ENCODE measurements at regions not wholly inside any gene's neighbourhood (a gene's known extent, or its start where the extent isn't known, plus 50 kb on each side); places are given as distances from the start of the nearest gene placed in this dataset.

- no peak overlapping the region for H2BK5ac ChIP-seq (ENCODE audit: low read length)
- H2BK120ac ChIP-seq (ENCODE audit: low read depth, low read length): no peak overlapping the region
- no peaks in the 10 kb centered on the region for H3K79me2 ChIP-seq (ENCODE audit: control insufficient read depth, insufficient read depth, low read length)
- no peak overlapping the region for H3K9ac ChIP-seq (ENCODE audit: low read length)
- no CpG with 5 or more reads among the region's 2 CpGs for WGBS (ENCODE audit: extremely low coverage, insufficient coverage, low lambda C conversion rate)
- no peak overlapping the region for H3K4ac ChIP-seq (ENCODE audit: low read depth, low read length)
- no peak overlapping the region for H3K18ac ChIP-seq (ENCODE audit: low read length)
- H3K79me1 ChIP-seq (ENCODE audit: low read length): no peaks in the 10 kb centered on the region
- no peaks in the 10 kb centered on the region for H3K36me3 ChIP-seq (ENCODE audit: control insufficient read depth, insufficient read depth, low read length)
- H3K4me3 ChIP-seq (ENCODE audit: low read length): no peak overlapping the region
- peaks cover 1% of the 10 kb centered on the region for H3K27me3 ChIP-seq (ENCODE audit: insufficient read depth, low read length, poor library complexity)
- no peak overlapping the region for H4K8ac ChIP-seq (ENCODE audit: low read depth, low read length)
- H3K56ac ChIP-seq (ENCODE audit: low read length): no peak overlapping the region
- H3K27ac ChIP-seq (ENCODE audit: low read depth, low read length): no peak overlapping the region
- no peaks in the 10 kb centered on the region for H3K4me1 ChIP-seq (ENCODE audit: control insufficient read depth, low read depth, low read length)
- no peak for DNase-seq
- H4K5ac ChIP-seq (ENCODE audit: low read length): no peak overlapping the region
- H3K4me2 ChIP-seq (ENCODE audit: low read length): no peak overlapping the region
- H3K23ac ChIP-seq (ENCODE audit: low read length): no peak overlapping the region
- H2BK15ac ChIP-seq (replicated peaks; ENCODE audit: low read depth): no peak overlapping the region
- H2AK5ac ChIP-seq (ENCODE audit: low read length): no peak overlapping the region
Observed at GRCh38 chr6:62889240-62889639, 322.0 kb upstream of the FKBP1C start.

GRCh38 chr6:62891065-62891647 is 320.1 kb upstream of the FKBP1C start:
- DNase-seq: peak; percentile 11
- H4K5ac ChIP-seq (ENCODE audit: low read length): no peak overlapping the region
- H3K79me1 ChIP-seq (ENCODE audit: low read length): no peaks in the 10 kb centered on the region
- peaks cover 1% of the 10 kb centered on the region for H3K27me3 ChIP-seq (ENCODE audit: insufficient read depth, low read length, poor library complexity)
- H2BK120ac ChIP-seq (ENCODE audit: low read depth, low read length): no peak overlapping the region
- H2BK5ac ChIP-seq (ENCODE audit: low read length): no peak overlapping the region
- no peak overlapping the region for H2AK5ac ChIP-seq (ENCODE audit: low read length)
- H3K4me2 ChIP-seq (ENCODE audit: low read length): no peak overlapping the region
- no CpG with 5 or more reads among the region's 2 CpGs for WGBS (ENCODE audit: extremely low coverage, insufficient coverage, low lambda C conversion rate)
- no peak overlapping the region for H3K4me3 ChIP-seq (ENCODE audit: low read length)
- H3K79me2 ChIP-seq (ENCODE audit: control insufficient read depth, insufficient read depth, low read length): no peaks in the 10 kb centered on the region
- H2BK15ac ChIP-seq (replicated peaks; ENCODE audit: low read depth): no peak overlapping the region
- no peaks in the 10 kb centered on the region for H3K36me3 ChIP-seq (ENCODE audit: control insufficient read depth, insufficient read depth, low read length)
- H3K4me1 ChIP-seq (ENCODE audit: control insufficient read depth, low read depth, low read length): no peaks in the 10 kb centered on the region
- H3K9ac ChIP-seq (ENCODE audit: low read length): no peak overlapping the region
- no peak overlapping the region for H3K27ac ChIP-seq (ENCODE audit: low read depth, low read length)
- no peak overlapping the region for H3K56ac ChIP-seq (ENCODE audit: low read length)
- no peak overlapping the region for H4K8ac ChIP-seq (ENCODE audit: low read depth, low read length)
- no peak overlapping the region for H3K18ac ChIP-seq (ENCODE audit: low read length)
- H3K4ac ChIP-seq (ENCODE audit: low read depth, low read length): no peak overlapping the region
- H3K23ac ChIP-seq (ENCODE audit: low read length): no peak overlapping the region

GRCh38 chr6:62894114-62894513 is 317.2 kb upstream of the FKBP1C start:
- H2BK15ac ChIP-seq (replicated peaks; ENCODE audit: low read depth): no peak overlapping the region
- no peak overlapping the region for H3K4me3 ChIP-seq (ENCODE audit: low read length)
- WGBS (ENCODE audit: extremely low coverage, insufficient coverage, low lambda C conversion rate): no CpG with 5 or more reads among the region's 1 CpG
- H4K8ac ChIP-seq (ENCODE audit: low read depth, low read length): no peak overlapping the region
- H3K23ac ChIP-seq (ENCODE audit: low read length): no peak overlapping the region
- H3K79me2 ChIP-seq (ENCODE audit: control insufficient read depth, insufficient read depth, low read length): no peaks in the 10 kb centered on the region
- H3K9ac ChIP-seq (ENCODE audit: low read length): no peak overlapping the region
- H3K4ac ChIP-seq (ENCODE audit: low read depth, low read length): no peak overlapping the region
- H3K18ac ChIP-seq (ENCODE audit: low read length): no peak overlapping the region
- no peak overlapping the region for H3K56ac ChIP-seq (ENCODE audit: low read length)
- no peaks in the 10 kb centered on the region for H3K4me1 ChIP-seq (ENCODE audit: control insufficient read depth, low read depth, low read length)
- H2AK5ac ChIP-seq (ENCODE audit: low read length): no peak overlapping the region
- no peak for DNase-seq
- H3K79me1 ChIP-seq (ENCODE audit: low read length): no peaks in the 10 kb centered on the region
- no peak overlapping the region for H3K27ac ChIP-seq (ENCODE audit: low read depth, low read length)
- no peaks in the 10 kb centered on the region for H3K27me3 ChIP-seq (ENCODE audit: insufficient read depth, low read length, poor library complexity)
- no peaks in the 10 kb centered on the region for H3K36me3 ChIP-seq (ENCODE audit: control insufficient read depth, insufficient read depth, low read length)
- H2BK5ac ChIP-seq (ENCODE audit: low read length): no peak overlapping the region
- no peak overlapping the region for H3K4me2 ChIP-seq (ENCODE audit: low read length)
- no peak overlapping the region for H4K5ac ChIP-seq (ENCODE audit: low read length)
- no peak overlapping the region for H2BK120ac ChIP-seq (ENCODE audit: low read depth, low read length)

GRCh38 chr6:62903266-62903665 is 308.0 kb upstream of the FKBP1C start:
- Histone ChIP-seq H4K5ac (ENCODE audit: low read length) (no peak overlapping the region), H3K4me3 (ENCODE audit: low read length) (no peak overlapping the region), H3K56ac (ENCODE audit: low read length) (no peak overlapping the region), H3K36me3 (ENCODE audit: control insufficient read depth, insufficient read depth, low read length) (no peaks in the 10 kb centered on the region), H3K4ac (ENCODE audit: low read depth, low read length) (no peak overlapping the region), H3K4me2 (ENCODE audit: low read length) (no peak overlapping the region), H3K23ac (ENCODE audit: low read length) (no peak overlapping the region), H2BK120ac (ENCODE audit: low read depth, low read length) (no peak overlapping the region), H3K9ac (ENCODE audit: low read length) (no peak overlapping the region), H2BK5ac (ENCODE audit: low read length) (no peak overlapping the region), H3K4me1 (ENCODE audit: control insufficient read depth, low read depth, low read length) (no peaks in the 10 kb centered on the region), H3K79me1 (ENCODE audit: low read length) (no peaks in the 10 kb centered on the region), H3K27me3 (ENCODE audit: insufficient read depth, low read length, poor library complexity) (no peaks in the 10 kb centered on the region), H2AK5ac (ENCODE audit: low read length) (no peak overlapping the region), H3K79me2 (ENCODE audit: control insufficient read depth, insufficient read depth, low read length) (no peaks in the 10 kb centered on the region), H2BK15ac (replicated peaks; ENCODE audit: low read depth) (no peak overlapping the region), H4K8ac (ENCODE audit: low read depth, low read length) (no peak overlapping the region), H3K18ac (ENCODE audit: low read length) (no peak overlapping the region), H3K27ac (ENCODE audit: low read depth, low read length) (no peak overlapping the region)
- WGBS (ENCODE audit: extremely low coverage, insufficient coverage, low lambda C conversion rate): no CpG with 5 or more reads among the region's 1 CpG
- no peak for DNase-seq

GRCh38 chr6:62904687-62905086 is 306.6 kb upstream of the FKBP1C start:
- H2BK5ac ChIP-seq (ENCODE audit: low read length): no peak overlapping the region
- H2BK15ac ChIP-seq (replicated peaks; ENCODE audit: low read depth): no peak overlapping the region
- WGBS (ENCODE audit: extremely low coverage, insufficient coverage, low lambda C conversion rate): no CpG with 5 or more reads among the region's 5 CpGs

GRCh38 chr6:62914530-62914929 is 296.7 kb upstream of the FKBP1C start:
- no CpG with 5 or more reads among the region's 4 CpGs for WGBS (ENCODE audit: extremely low coverage, insufficient coverage, low lambda C conversion rate)
- H4K8ac ChIP-seq (ENCODE audit: low read depth, low read length): no peak overlapping the region
- no peak overlapping the region for H3K56ac ChIP-seq (ENCODE audit: low read length)
- H3K36me3 ChIP-seq (ENCODE audit: control insufficient read depth, insufficient read depth, low read length): no peaks in the 10 kb centered on the region
- no peaks in the 10 kb centered on the region for H3K79me2 ChIP-seq (ENCODE audit: control insufficient read depth, insufficient read depth, low read length)
- no peak overlapping the region for H2BK120ac ChIP-seq (ENCODE audit: low read depth, low read length)
- H3K4ac ChIP-seq (ENCODE audit: low read depth, low read length): no peak overlapping the region
- H3K79me1 ChIP-seq (ENCODE audit: low read length): no peaks in the 10 kb centered on the region
- H3K23ac ChIP-seq (ENCODE audit: low read length): no peak overlapping the region
- no peak overlapping the region for H3K4me3 ChIP-seq (ENCODE audit: low read length)
- no peak for DNase-seq
- no peak overlapping the region for H3K18ac ChIP-seq (ENCODE audit: low read length)
- H3K9ac ChIP-seq (ENCODE audit: low read length): no peak overlapping the region
- H3K27ac ChIP-seq (ENCODE audit: low read depth, low read length): no peak overlapping the region
- no peak overlapping the region for H2BK5ac ChIP-seq (ENCODE audit: low read length)
- H4K5ac ChIP-seq (ENCODE audit: low read length): no peak overlapping the region
- H3K27me3 ChIP-seq (ENCODE audit: insufficient read depth, low read length, poor library complexity): no peaks in the 10 kb centered on the region
- H2BK15ac ChIP-seq (replicated peaks; ENCODE audit: low read depth): no peak overlapping the region
- no peaks in the 10 kb centered on the region for H3K4me1 ChIP-seq (ENCODE audit: control insufficient read depth, low read depth, low read length)
- no peak overlapping the region for H2AK5ac ChIP-seq (ENCODE audit: low read length)
- H3K4me2 ChIP-seq (ENCODE audit: low read length): no peak overlapping the region

More at GRCh38 chr6:62904687-62905086, 306.6 kb upstream of the FKBP1C start:
- DNase-seq: peak; percentile 20
- Histone ChIP-seq H2AK5ac (ENCODE audit: low read length) (no peak overlapping the region), H3K36me3 (ENCODE audit: control insufficient read depth, insufficient read depth, low read length) (no peaks in the 10 kb centered on the region), H3K79me1 (ENCODE audit: low read length) (no peaks in the 10 kb centered on the region), H3K9ac (ENCODE audit: low read length) (no peak overlapping the region), H3K56ac (ENCODE audit: low read length) (no peak overlapping the region), H2BK120ac (ENCODE audit: low read depth, low read length) (no peak overlapping the region), H3K4me3 (ENCODE audit: low read length) (no peak overlapping the region), H3K4me1 (ENCODE audit: control insufficient read depth, low read depth, low read length) (no peaks in the 10 kb centered on the region), H4K5ac (ENCODE audit: low read length) (no peak overlapping the region), H4K8ac (ENCODE audit: low read depth, low read length) (no peak overlapping the region), H3K27me3 (ENCODE audit: insufficient read depth, low read length, poor library complexity) (no peaks in the 10 kb centered on the region), H3K4ac (ENCODE audit: low read depth, low read length) (no peak overlapping the region), H3K27ac (ENCODE audit: low read depth, low read length) (no peak overlapping the region), H3K23ac (ENCODE audit: low read length) (no peak overlapping the region), H3K4me2 (ENCODE audit: low read length) (no peak overlapping the region), H3K79me2 (ENCODE audit: control insufficient read depth, insufficient read depth, low read length) (no peaks in the 10 kb centered on the region), H3K18ac (ENCODE audit: low read length) (no peak overlapping the region)

All from mesendoderm (in vitro differentiated cells).